Tibial artery (tissue), 4 donors: ENCODE measurements at regions not wholly inside any gene's neighbourhood (a gene's known extent, or its start where the extent isn't known, plus 50 kb on each side); places are given as distances from the start of the nearest gene placed in this dataset.
A peak's percentile ranks its signal among the peaks of the same experiment; 100 is the strongest.
"Not testable (repeated sequence)": the region's sequence is repeated elsewhere in the genome, so short reads cannot be mapped to it uniquely, and the experiment has no call there.

Experiments used
- DNase-seq, 2 donors: peaks; one replicate each; pipeline ENCODE4 v3.0.0-alpha.2; 2019
- H3K27ac ChIP-seq, 2 donors: fragments of 200-600 bp; sonication (generic) in 1 of 2; 1 replicate in 1 of 2; 2 replicates in 1 of 2; pipeline ENCODE4 v1.5.1; 2018 to 2019; ENCODE audit warnings: mild to moderate bottlenecking in 1 of 2
- H3K27me3 ChIP-seq, 2 donors: fragments of 200-600 bp; sonication (generic) in 1 of 2; one replicate each; pipeline versions ENCODE4 v1.5.1 to v1.6.0; 2016 to 2019
- H3K36me3 ChIP-seq, 3 donors: fragments of 200-600 bp; sonication (generic) in 2 of 3; one replicate each; pipeline ENCODE4 v1.5.1; 2016 to 2019; ENCODE audit warnings: mild to moderate bottlenecking in 2 of 3
- H3K4me1 ChIP-seq, 4 donors: fragments of 200-600 bp; sonication (generic) in 2 of 4; 1 replicate in 3 of 4; 2 replicates in 1 of 4; pipeline ENCODE4 v1.5.1; 2016 to 2019
- H3K4me3 ChIP-seq, 2 donors: fragments of 200-600 bp; sonication (generic) in 1 of 2; 1 replicate in 1 of 2; 2 replicates in 1 of 2; pipeline ENCODE4 v1.5.1; 2018 to 2019; ENCODE audit warnings: mild to moderate bottlenecking in 2 of 2
- H3K9me3 ChIP-seq, 3 donors: fragments of 200-600 bp; sonication (generic) in 1 of 3; one replicate each; pipeline ENCODE4 v1.5.1; 2016 to 2019
- CTCF ChIP-seq, 2 experiments: fragments of 200-600 bp in 1 of 2; fragments of 450-650 bp in 1 of 2; IDR thresholded peaks; one replicate each; pipeline ENCODE4 v1.5.1; 2017 to 2019; ENCODE audit warnings: antibody characterized with exemption in 2 of 2, mild to moderate bottlenecking in 1 of 2, moderate library complexity in 1 of 2
- intact Hi-C: fragments of 100-400 bp; cut with DNase I; formaldehyde crosslinking; loops from one replicate; pipeline ENCODE4 v1.15.0; 2023; ENCODE audit warnings: low total_unique reads

GRCh38 chr1:218518216-218518740 lies 173.1 kb downstream of the TGFB2 start:
- Histone ChIP-seq H3K4me3 (no peak overlapping the region), H3K4me1 (no peaks in the 10 kb centered on the region), H3K27ac (no peak overlapping the region), H3K27me3 (no peaks in the 10 kb centered on the region), H3K36me3 (no peaks in the 10 kb centered on the region), H3K9me3 (no peaks in the 10 kb centered on the region)
- intact Hi-C loops: no loop called here
- no peak for TF ChIP-seq CTCF (IDR thresholded peaks at IDR 0.05)
- no peak for DNase-seq

GRCh38 chr1:218520646-218521045 lies 175.5 kb downstream of the TGFB2 start:
- not testable (repeated sequence) for H3K27me3 ChIP-seq, H3K27ac ChIP-seq, DNase-seq, H3K9me3 ChIP-seq, H3K4me1 ChIP-seq, H3K4me3 ChIP-seq, H3K36me3 ChIP-seq
- intact Hi-C loops: loop anchor here (10.0 kb wide), 1 partner anchor 176 kb away; the partner anchor contains the start of gene TGFB2

GRCh38 chr1:218521414-218522169 lies 176.5 kb downstream of the TGFB2 start:
- Histone ChIP-seq H3K9me3 (no peaks in the 10 kb centered on the region), H3K36me3 (no peaks in the 10 kb centered on the region), H3K4me1 (no peaks in the 10 kb centered on the region), H3K4me3 (no peak overlapping the region), H3K27me3 (no peaks in the 10 kb centered on the region), H3K27ac (no peak overlapping the region)
- DNase-seq: peak; percentile 54 to 70
- intact Hi-C loops: loop anchor here (10.0 kb wide), 1 partner anchor 177 kb away; the partner anchor contains the start of gene TGFB2
- TF ChIP-seq CTCF (IDR thresholded peaks at IDR 0.05): peak; percentile 64 to 74

GRCh38 chr1:218524526-218524925 lies 179.4 kb downstream of the TGFB2 start:
- DNase-seq: no peak
- Histone ChIP-seq H3K9me3 (no peaks in the 10 kb centered on the region), H3K27ac (no peak overlapping the region), H3K4me1 (peaks cover 0 to 7% (median 0%) of the 10 kb centered on the region in 4 donors), H3K27me3 (no peaks in the 10 kb centered on the region), H3K4me3 (no peak overlapping the region), H3K36me3 (no peaks in the 10 kb centered on the region)
- TF ChIP-seq CTCF (IDR thresholded peaks at IDR 0.05): no peak
- intact Hi-C loops: loop anchor here (10.0 kb wide), 1 partner anchor 180 kb away; the partner anchor contains the start of gene TGFB2

- TF ChIP-seq CTCF (IDR thresholded peaks at IDR 0.05): no peak
- intact Hi-C loops: loop anchor here (10.0 kb wide), 1 partner anchor 180 kb away; the partner anchor contains the start of gene TGFB2
- Histone ChIP-seq H3K27me3 (no peaks in the 10 kb centered on the region), H3K9me3 (no peaks in the 10 kb centered on the region), H3K27ac (no peak overlapping the region), H3K4me3 (no peak overlapping the region), H3K36me3 (no peaks in the 10 kb centered on the region), H3K4me1 (peaks cover 0 to 12% (median 5%) of the 10 kb centered on the region in 4 donors)
- DNase-seq: no peak
These were observed 179.9 kb downstream of the TGFB2 start for GRCh38 chr1:218525031-218525430.
